K562 (cell line): ENCODE measurements at regions not wholly inside any gene's neighbourhood (a gene's known extent, or its start where the extent isn't known, plus 50 kb on each side); places are given as distances from the start of the nearest gene placed in this dataset.

Source experiments
- ATAC-seq: fragments of 200-7000 bp; cut with Tn5 transposase; 3 replicates; pipeline ENCODE4 v1.9.1; 2020; ENCODE audit warnings: moderate library complexity
- BruUV-seq: library from RNA; stranded (reverse); fragments of 400-500 nt; replicated peaks from 2 replicates; lab custom pipeline; 2021; lab: Mats Ljungman, UMichigan
- CTCF ChIA-PET: fragments of 300-600 bp; formaldehyde crosslinking; extraction: SDS; loops from one replicate; lab custom pipeline; 2021; ENCODE audit warnings: low intra/inter-chr PET ratio; lab: Yijun Ruan, JAX
- POLR2A ChIA-PET: fragments of 300-600, 350-650 bp; sonication (Branson Sonifier 250); formaldehyde crosslinking; extraction: SDS; loops from one replicate; lab custom pipeline; 2021; ENCODE audit warnings: antibody characterized with exemption, inconsistent platforms; lab: Yijun Ruan, JAX
- DNase-seq, 4 experiments: peaks; one replicate each; pipeline versions ENCODE4 v3.0.0 to v3.0.0-alpha.2; 2011 to 2018; ENCODE audit warnings: low spot score in 3 of 4, mixed read lengths in 3 of 4; ENCODE audit errors: extremely low read depth in 1 of 4
- FAIRE-seq: peaks from 2 replicates; lab custom pipeline; 2011; peaks lifted over from hg19 to GRCh38; lab: Jason Lieb, UNC
- H2AFZ ChIP-seq: 2 replicates; pipeline ENCODE4 v1.6.0; 2011; ENCODE audit warnings: low read depth, low read length, control low read depth, inconsistent platforms
- H3K27ac ChIP-seq: fragments of 200-600 bp; 3 replicates; pipeline ENCODE4 v1.8.0; 2011; ENCODE audit warnings: low read depth, mild to moderate bottlenecking, control low read depth, inconsistent platforms, low read length, moderate library complexity, mixed read lengths; ENCODE audit errors: extremely low read depth
- H3K27me3 ChIP-seq, 2 experiments: fragments of 300-600 bp in 1 of 2; 2 replicates in 1 of 2; 3 replicates in 1 of 2; pipeline versions ENCODE4 v1.6.0 to v1.8.0; 2011; ENCODE audit warnings: inconsistent platforms in 2 of 2, low read length in 2 of 2, mild to moderate bottlenecking in 1 of 2, mixed read lengths in 1 of 2, moderate library complexity in 1 of 2; ENCODE audit not compliant: control insufficient read depth in 2 of 2, insufficient read depth in 2 of 2
- H3K36me3 ChIP-seq: fragments of 300-600 bp; 3 replicates; pipeline ENCODE4 v1.8.0; 2011; ENCODE audit warnings: mild to moderate bottlenecking, low read length, inconsistent platforms; ENCODE audit not compliant: control insufficient read depth, insufficient read depth
- H3K4me1 ChIP-seq, 2 experiments: fragments of 200-600 bp in 1 of 2; replicated peaks in 1 of 2; 2 replicates in 1 of 2; 3 replicates in 1 of 2; pipeline versions ENCODE4 v1.5.1 to v1.8.0; 2011; ENCODE audit warnings: inconsistent platforms in 2 of 2, low read length in 2 of 2, mild to moderate bottlenecking in 1 of 2, mixed read lengths in 1 of 2, moderate library complexity in 1 of 2; ENCODE audit not compliant: control insufficient read depth in 2 of 2, insufficient read depth in 2 of 2
- H3K4me2 ChIP-seq: 2 replicates; pipeline ENCODE4 v1.6.1; 2011; ENCODE audit warnings: low read length, control low read depth, inconsistent platforms, mixed read lengths; ENCODE audit not compliant: insufficient read depth
- H3K4me3 ChIP-seq: fragments of 200-600 bp; sonication (generic), shearing (Covaris generic); 2 replicates; pipeline ENCODE4 v1.5.1; 2016; ENCODE audit warnings: control low read depth, inconsistent platforms
- H3K79me2 ChIP-seq: fragments of 200-600 bp; 3 replicates; pipeline ENCODE4 v1.8.0; 2011; ENCODE audit warnings: low read length, inconsistent platforms; ENCODE audit not compliant: control insufficient read depth, insufficient read depth
- H3K9ac ChIP-seq, 2 experiments: 2 replicates each; pipeline versions ENCODE4 v1.6.0 to v1.6.1; 2011; ENCODE audit warnings: low read depth in 2 of 2, low read length in 2 of 2, control low read depth in 1 of 2, inconsistent platforms in 1 of 2, mild to moderate bottlenecking in 1 of 2, mixed read lengths in 1 of 2; ENCODE audit not compliant: insufficient read depth in 1 of 2
- H3K9me1 ChIP-seq: one replicate; pipeline ENCODE4 v1.6.0; 2011; ENCODE audit warnings: inconsistent platforms, mild to moderate bottlenecking, low read length, moderate library complexity; ENCODE audit not compliant: control insufficient read depth, insufficient read depth
- H3K9me3 ChIP-seq: replicated peaks from 2 replicates; pipeline ENCODE4 v1.5.1; 2011; ENCODE audit warnings: low read depth, low read length, inconsistent platforms; ENCODE audit not compliant: control insufficient read depth, insufficient read depth
- H4K20me1 ChIP-seq: replicated peaks from 2 replicates; pipeline ENCODE4 v1.6.1; 2011; ENCODE audit warnings: low read length, inconsistent platforms, mixed read lengths; ENCODE audit not compliant: control insufficient read depth, insufficient read depth
- SRSF3 ChIP-seq: fragments of 200-400 bp; formaldehyde crosslinking; IDR thresholded peaks from 2 replicates; pipeline ENCODE4 v1.6.1; 2016; ENCODE audit warnings: mild to moderate bottlenecking, low read length, moderate library complexity; ENCODE audit not compliant: insufficient read depth
- ZNF239 ChIP-seq: fragments of 250-450 bp; sonication (Bioruptor Pico); IDR thresholded peaks from 2 replicates; pipeline ENCODE4 v1.4.0; 2020; ENCODE audit warnings: mild to moderate bottlenecking
- WGBS: fragments of 100-300 bp; shearing (Covaris generic); methylation state at CpG from one replicate; pipeline ENCODE4 v1.1.6; 2016; ENCODE audit warnings: low coverage, mixed read lengths; ENCODE audit not compliant: insufficient coverage; ENCODE audit errors: missing lambda C conversion rate; 5-methylcytosine and 5-hydroxymethylcytosine counted together
- in situ Hi-C: fragments of 300-500 bp; cut with MboI; formaldehyde crosslinking; loops from 4 replicates; pipeline ENCODE4 v1.15.0; 2018; ENCODE audit warnings: inconsistent platforms, mixed read lengths
- intact Hi-C: fragments of 100-400 bp; cut with micrococcal nuclease; formaldehyde crosslinking; loops from 2 replicates; pipeline ENCODE4 v1.14.2; 2022
- TF ChIP-seq, protein P1 (sequence below): sonication (generic); IDR thresholded peaks from 2 replicates; pipeline ENCODE4 v1.6.1; 2016
- TF ChIP-seq, protein P2 (sequence below): sonication (generic); formaldehyde crosslinking; IDR thresholded peaks from 2 replicates; pipeline ENCODE4 v1.9.0; 2022; ENCODE audit warnings: mild to moderate bottlenecking, missing genetic modification reagents
- TF ChIP-seq, protein P3 (sequence below), 2 experiments: fragments of 450-650 bp in 1 of 2; sonication (generic) in 1 of 2; formaldehyde crosslinking in 1 of 2; IDR thresholded peaks; 2 replicates each; pipeline versions ENCODE4 v1.7.1 to v1.9.0; 2016 to 2022; ENCODE audit warnings: inconsistent platforms in 1 of 2, mild to moderate bottlenecking in 1 of 2, missing genetic modification reagents in 1 of 2

DNA sequence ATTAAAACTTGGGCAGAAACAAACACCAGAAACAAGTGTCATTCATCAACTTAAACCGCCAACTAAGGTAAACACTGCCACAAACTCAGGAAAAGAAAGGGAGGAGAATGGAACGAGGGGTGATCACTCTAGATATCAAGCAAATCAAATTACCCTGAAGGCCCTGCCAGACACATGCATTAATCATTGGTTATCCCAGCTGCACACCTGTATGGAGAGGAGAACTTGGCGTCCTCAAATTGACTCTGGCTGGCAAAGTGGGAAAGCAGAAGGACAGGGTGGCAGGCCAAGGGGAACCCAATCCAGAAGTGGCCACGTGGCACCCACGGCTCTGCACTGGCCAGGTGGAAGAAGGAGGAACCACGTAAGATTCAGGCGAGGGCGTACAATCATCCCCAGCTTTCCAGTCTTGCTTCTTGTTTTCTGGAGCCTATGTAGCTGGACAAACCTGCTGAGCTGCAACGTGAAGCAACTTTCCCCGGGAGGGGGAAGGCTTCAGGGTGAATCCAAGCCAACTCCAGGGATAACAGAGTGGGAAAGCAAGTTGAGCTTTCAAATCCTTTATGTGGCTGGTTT is 156.2 kb upstream of the JARID2 start (continued):
- TF ChIP-seq, protein P1, sequence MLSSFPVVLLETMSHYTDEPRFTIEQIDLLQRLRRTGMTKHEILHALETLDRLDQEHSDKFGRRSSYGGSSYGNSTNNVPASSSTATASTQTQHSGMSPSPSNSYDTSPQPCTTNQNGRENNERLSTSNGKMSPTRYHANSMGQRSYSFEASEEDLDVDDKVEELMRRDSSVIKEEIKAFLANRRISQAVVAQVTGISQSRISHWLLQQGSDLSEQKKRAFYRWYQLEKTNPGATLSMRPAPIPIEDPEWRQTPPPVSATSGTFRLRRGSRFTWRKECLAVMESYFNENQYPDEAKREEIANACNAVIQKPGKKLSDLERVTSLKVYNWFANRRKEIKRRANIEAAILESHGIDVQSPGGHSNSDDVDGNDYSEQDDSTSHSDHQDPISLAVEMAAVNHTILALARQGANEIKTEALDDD = peak; percentile 22; the same call in 1 of the 2 replicates
- TF ChIP-seq, protein P2, sequence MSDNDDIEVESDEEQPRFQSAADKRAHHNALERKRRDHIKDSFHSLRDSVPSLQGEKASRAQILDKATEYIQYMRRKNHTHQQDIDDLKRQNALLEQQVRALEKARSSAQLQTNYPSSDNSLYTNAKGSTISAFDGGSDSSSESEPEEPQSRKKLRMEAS (CRISPR knock-in tag) = peak; percentile 93

DNA sequence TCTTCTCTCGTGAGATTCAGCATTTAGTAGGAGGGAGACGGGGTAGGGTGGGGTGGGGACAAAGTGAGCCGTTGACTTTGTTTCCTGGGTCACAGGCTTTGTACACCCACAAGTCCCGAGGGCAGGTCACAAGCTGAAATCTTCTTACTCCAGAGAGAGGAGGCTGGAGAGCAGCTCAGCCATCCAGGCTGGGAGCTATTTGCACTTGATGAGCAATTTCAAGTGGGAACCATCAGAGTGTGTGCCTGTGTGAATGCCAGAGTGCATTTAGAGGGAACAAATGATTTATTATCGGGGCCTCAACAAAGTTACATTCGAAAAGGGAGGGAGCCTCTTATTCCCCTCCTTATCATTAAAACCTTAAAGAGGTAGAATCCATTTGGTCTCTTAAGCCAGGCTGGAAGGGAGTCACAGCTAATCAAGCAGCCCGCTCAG is 155.7 kb upstream of the JARID2 start:
- intact Hi-C loops = no loop called here
- Histone ChIP-seq H3K9ac (peak overlapping the region; percentile 91; a peak in 3 of 4 replicates), H3K4me3 (peak overlapping the region; percentile 48), H3K9me3 (no peaks in the 10 kb centered on the region), H3K79me2 (peaks cover 50% of the 10 kb centered on the region), H3K9me1 (no peaks in the 10 kb centered on the region), H3K27me3 (no peaks in the 10 kb centered on the region; a peak in 1 of 5 replicates), H3K4me1 (peaks cover 28 to 49% of the 10 kb centered on the region in 2 experiments), H3K4me2 (peak overlapping the region; percentile 96), H2AFZ (peak overlapping the region; percentile 78), H3K36me3 (peaks cover 5% of the 10 kb centered on the region; the same call in 1 of the 3 replicates), H3K27ac (peak overlapping the region; percentile 96), H4K20me1 (no peaks in the 10 kb centered on the region)
- DNase-seq (peak in 2 of 4 experiments; percentile 90 to 93), FAIRE-seq (peak; percentile 85), ATAC-seq (peak; percentile 76)
- TSS peak; percentile 81 for BruUV-seq
- WGBS = 0% methylated on average over 7 of the region's 7 CpGs
- in situ Hi-C loops = no loop called here
- CTCF ChIA-PET = no interaction called here
- POLR2A ChIA-PET = interaction anchor here (0.5 to 4.2 kb wide), 18 partner anchors 8 to 696 kb away, joined by 3 to 35 read pairs (median 3); partner anchors contain the start of gene JARID2
- TF ChIP-seq, protein P3, sequence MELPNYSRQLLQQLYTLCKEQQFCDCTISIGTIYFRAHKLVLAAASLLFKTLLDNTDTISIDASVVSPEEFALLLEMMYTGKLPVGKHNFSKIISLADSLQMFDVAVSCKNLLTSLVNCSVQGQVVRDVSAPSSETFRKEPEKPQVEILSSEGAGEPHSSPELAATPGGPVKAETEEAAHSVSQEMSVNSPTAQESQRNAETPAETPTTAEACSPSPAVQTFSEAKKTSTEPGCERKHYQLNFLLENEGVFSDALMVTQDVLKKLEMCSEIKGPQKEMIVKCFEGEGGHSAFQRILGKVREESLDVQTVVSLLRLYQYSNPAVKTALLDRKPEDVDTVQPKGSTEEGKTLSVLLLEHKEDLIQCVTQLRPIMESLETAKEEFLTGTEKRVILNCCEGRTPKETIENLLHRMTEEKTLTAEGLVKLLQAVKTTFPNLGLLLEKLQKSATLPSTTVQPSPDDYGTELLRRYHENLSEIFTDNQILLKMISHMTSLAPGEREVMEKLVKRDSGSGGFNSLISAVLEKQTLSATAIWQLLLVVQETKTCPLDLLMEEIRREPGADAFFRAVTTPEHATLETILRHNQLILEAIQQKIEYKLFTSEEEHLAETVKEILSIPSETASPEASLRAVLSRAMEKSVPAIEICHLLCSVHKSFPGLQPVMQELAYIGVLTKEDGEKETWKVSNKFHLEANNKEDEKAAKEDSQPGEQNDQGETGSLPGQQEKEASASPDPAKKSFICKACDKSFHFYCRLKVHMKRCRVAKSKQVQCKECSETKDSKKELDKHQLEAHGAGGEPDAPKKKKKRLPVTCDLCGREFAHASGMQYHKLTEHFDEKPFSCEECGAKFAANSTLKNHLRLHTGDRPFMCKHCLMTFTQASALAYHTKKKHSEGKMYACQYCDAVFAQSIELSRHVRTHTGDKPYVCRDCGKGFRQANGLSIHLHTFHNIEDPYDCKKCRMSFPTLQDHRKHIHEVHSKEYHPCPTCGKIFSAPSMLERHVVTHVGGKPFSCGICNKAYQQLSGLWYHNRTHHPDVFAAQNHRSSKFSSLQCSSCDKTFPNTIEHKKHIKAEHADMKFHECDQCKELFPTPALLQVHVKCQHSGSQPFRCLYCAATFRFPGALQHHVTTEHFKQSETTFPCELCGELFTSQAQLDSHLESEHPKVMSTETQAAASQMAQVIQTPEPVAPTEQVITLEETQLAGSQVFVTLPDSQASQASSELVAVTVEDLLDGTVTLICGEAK (IDR thresholded peaks at IDR 0.05) = no peak
- TF ChIP-seq, protein P3 (CRISPR knock-in tag; IDR thresholded peaks at IDR 0.05) = no peak
- no peak for TF ChIP-seq SRSF3
- TF ChIP-seq ZNF239 (CRISPR knock-in tag) = no peak
